Stimulated activated CD4-positive, alpha-beta T cell treated with anti-CD3 and anti-CD28 coated beads, Interleukin-12 subunit alpha, Interleukin-12 subunit beta, amount 100 ng/mL, for 24 hours (primary cell): ENCODE measurements at regions not wholly inside any gene's neighbourhood (a gene's known extent, or its start where the extent isn't known, plus 50 kb on each side); places are given as distances from the start of the nearest gene placed in this dataset.

ENCODE experiments used
- DNase-seq, 2 experiments: peaks; one replicate each; pipeline ENCODE4 v3.0.0-alpha.2; 2020; ENCODE audit warnings: low read depth in 2 of 2

GRCh38 chr6:26307850-26308249 lies 57.1 kb upstream of the BTN3A2 start:
- DNase-seq: no peak

GRCh38 chr6:26309731-26310142 lies 55.3 kb upstream of the BTN3A2 start:
- DNase-seq: no peak

- peak in 1 of 2 experiments; percentile 54 for DNase-seq
Observed at GRCh38 chr6:26311012-26311384, 54.0 kb upstream of the BTN3A2 start.

- DNase-seq: peak in 1 of 2 experiments; percentile 55
Observed at GRCh38 chr6:26311385-26312095, 53.5 kb upstream of the BTN3A2 start.

GRCh38 chr6:26312096-26312463 lies 52.9 kb upstream of the BTN3A2 start:
- DNase-seq: no peak

GRCh38 chr6:26312501-26313397 lies 52.2 kb upstream of the BTN3A2 start:
- peak; percentile 78 to 83 for DNase-seq
